ENCODE measurements at regions not wholly inside any gene's neighbourhood (a gene's known extent, or its start where the extent isn't known, plus 50 kb on each side); places are given as distances from the start of the nearest gene placed in this dataset.

GRCh38 chr11:127369356-127369755 is 368.8 kb upstream of the KIRREL3 start:
- Histone ChIP-seq H2AK9ac (replicated peaks; ENCODE audit: low read depth, low read length, poor library complexity) (no peak overlapping the region), H4K8ac (ENCODE audit: low read depth in 2 of 2, low read length in 2 of 2) (no peak overlapping the region), H2BK15ac (ENCODE audit: low read depth, low read length) (no peak overlapping the region), H3K4me3 (ENCODE audit: insufficient read depth, low read depth, low read length) (no peak overlapping the region), H2BK120ac (ENCODE audit: low read depth, low read length) (no peak overlapping the region), H3K14ac (replicated peaks; ENCODE audit: low read depth, low read length) (no peak overlapping the region), H3K4me2 (ENCODE audit: low read depth, low read length) (no peak overlapping the region), H3K4ac (ENCODE audit: low read depth, low read length) (no peak overlapping the region), H3K4me1 (ENCODE audit: control insufficient read depth, insufficient read depth, low read length) (no peaks in the 10 kb centered on the region), H4K91ac (ENCODE audit: insufficient read depth, low read depth, low read length) (no peak overlapping the region), H4K20me1 (ENCODE audit: insufficient read depth, low read length) (no peaks in the 10 kb centered on the region), H3K23ac (ENCODE audit: low read depth, low read length) (no peak overlapping the region), H2BK20ac (ENCODE audit: low read depth, low read length) (no peak overlapping the region), H3K9me1 (ENCODE audit: insufficient read depth, low read length) (no peaks in the 10 kb centered on the region), H4K5ac (ENCODE audit: low read depth, low read length) (no peak overlapping the region), H3K27ac (ENCODE audit: insufficient read depth, low read length) (no peak overlapping the region), H3K9me3 (ENCODE audit: control insufficient read depth, insufficient read depth, low read length) (no peaks in the 10 kb centered on the region), H3K18ac (ENCODE audit: low read depth, low read length) (no peak overlapping the region), H3K27me3 (ENCODE audit: control insufficient read depth, insufficient read depth, low read length) (no peaks in the 10 kb centered on the region), H3K36me3 (ENCODE audit: control insufficient read depth, insufficient read depth, low read length) (no peaks in the 10 kb centered on the region), H2BK5ac (ENCODE audit: low read depth, low read length, poor library complexity, severe bottlenecking) (no peak overlapping the region), H2AK5ac (ENCODE audit: low read depth, low read length) (no peak overlapping the region), H3K79me1 (ENCODE audit: low read depth in 1 of 2, low read length in 2 of 2) (no peaks in the 10 kb centered on the region), H3K56ac (ENCODE audit: extremely low read depth, insufficient read depth, low read length) (no peak overlapping the region), H3K9ac (ENCODE audit: low read depth, low read length) (no peak overlapping the region), H2AFZ (replicated peaks; ENCODE audit: low read length, poor library complexity) (no peak overlapping the region)
- TF ChIP-seq BHLHE40 (IDR thresholded peaks at IDR 0.05; ENCODE audit: low read depth, low read length) (no peak), RCOR1 (IDR thresholded peaks at IDR 0.05; ENCODE audit: insufficient replicate concordance, low read length) (no peak)
- ATAC-seq (ENCODE audit: low read depth) = no peak
- POLR2A ChIA-PET (ENCODE audit: unreplicated experiment) = interaction anchor here (0.7 kb wide), 1 partner anchor 688 kb away, joined by 9 read pairs; no protein-coding TSS in a partner anchor
- in situ Hi-C loops (cut with MboI; ENCODE audit: low sequenced_read_pairs) = no loop called here
- DNase-seq = no peak
- no CpG with 5 or more reads among the region's 8 CpGs for WGBS, 2 experiments (ENCODE audit: extremely low coverage in 2 of 2, insufficient read length in 1 of 2)
- intact Hi-C loops (cut with micrococcal nuclease) = no loop called here
- no TSS peak for BruUV-seq (replicated peaks)
- CTCF ChIA-PET = no interaction called here
- dilution Hi-C loops (cut with HindIII; ENCODE audit: low sequenced_read_pairs, unreplicated experiment) = no loop called here
